GM19025 (cell line): ENCODE measurements at regions not wholly inside any gene's neighbourhood (a gene's known extent, or its start where the extent isn't known, plus 50 kb on each side); places are given as distances from the start of the nearest gene placed in this dataset.
"Not testable (repeated sequence)": the region's sequence is repeated elsewhere in the genome, so short reads cannot be mapped to it uniquely, and the experiment has no call there.

ENCODE experiments used
- ATAC-seq: cut with Tn5 transposase; IDR thresholded peaks from one replicate; pipeline ENCODE4 v1.9.1; 2021; ENCODE audit warnings: mild to moderate bottlenecking, low read depth, moderate library complexity; ENCODE audit not compliant: unreplicated experiment

DNA sequence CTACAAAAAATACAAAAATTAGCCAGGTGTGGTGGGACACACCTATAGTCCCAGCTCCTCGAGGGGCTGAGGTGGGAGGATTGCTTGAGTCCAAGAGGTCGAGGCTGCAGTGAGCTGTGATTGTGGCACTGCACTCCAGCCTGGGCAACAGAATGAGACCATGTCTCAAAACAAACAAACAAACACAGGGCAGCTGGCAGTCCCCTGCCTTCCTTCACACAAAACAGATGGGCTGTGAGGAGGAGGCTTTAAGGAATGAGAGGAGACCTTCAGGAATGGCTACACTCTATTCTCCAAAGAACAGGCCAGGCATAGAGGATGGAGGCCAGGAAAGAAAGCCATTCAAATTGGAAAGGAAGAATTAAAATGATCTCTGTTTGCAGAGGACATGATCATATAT lies 65.6 kb upstream of the MAML3 start:
- no peak for ATAC-seq

DNA sequence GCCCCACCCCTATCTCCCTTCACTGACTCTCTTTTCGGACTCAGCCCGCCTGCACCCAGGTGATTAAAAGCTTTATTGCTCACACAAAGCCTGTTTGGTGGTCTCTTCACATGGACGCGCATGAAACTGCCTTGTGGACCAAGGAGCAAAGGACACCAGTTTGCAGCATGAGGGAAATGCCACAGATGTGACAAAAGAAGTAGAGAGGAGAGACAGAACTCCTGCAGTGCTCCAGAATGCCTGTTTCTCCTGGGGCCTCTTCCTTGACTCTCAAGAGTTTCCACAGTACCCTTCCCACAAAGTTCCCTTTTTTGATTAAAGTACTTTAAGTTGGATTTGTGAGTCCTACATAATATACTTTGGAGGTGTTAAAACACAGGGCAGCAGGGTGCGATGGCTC lies 65.1 kb upstream of the MAML3 start:
- not testable (repeated sequence) for ATAC-seq

DNA sequence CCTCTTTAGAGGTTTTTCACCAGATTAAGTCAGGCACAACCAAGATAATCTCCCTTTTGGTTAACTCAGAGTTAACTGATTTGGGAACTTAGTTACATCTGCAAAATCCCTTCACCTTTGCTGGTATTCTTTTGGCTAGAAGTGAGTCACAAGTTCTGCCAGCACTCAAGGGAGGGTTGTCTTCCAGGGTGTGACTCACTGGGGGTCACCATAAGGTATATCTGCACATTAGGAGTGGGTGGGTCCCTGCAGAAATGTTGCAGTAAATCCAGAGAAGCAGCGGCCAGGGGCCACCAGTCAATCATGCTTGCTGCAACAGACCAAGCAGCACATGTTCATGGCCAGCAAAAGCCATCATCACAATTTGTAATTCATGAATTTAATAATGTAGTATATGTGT lies 59.8 kb upstream of the MAML3 start:
- ATAC-seq: no peak

DNA sequence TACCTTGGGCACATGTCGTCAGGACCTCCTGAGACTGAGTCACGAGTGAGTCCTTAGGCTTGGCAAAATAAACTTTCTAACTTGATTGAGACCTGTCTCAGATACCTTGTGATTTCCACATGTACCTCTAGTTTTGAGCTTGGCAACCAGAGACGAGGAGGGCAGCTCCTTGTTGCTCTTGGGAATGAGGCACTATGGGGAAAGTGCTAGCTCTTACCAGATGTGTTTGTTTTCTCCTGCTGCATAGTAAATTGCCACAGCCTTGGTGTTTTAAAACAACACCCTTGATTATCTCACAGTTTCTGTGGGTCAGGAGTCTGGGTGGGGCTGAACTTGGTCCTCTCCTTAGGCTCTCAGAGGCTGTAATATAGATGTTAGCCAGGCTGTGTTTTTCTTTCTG lies 59.1 kb upstream of the MAML3 start:
- ATAC-seq: no peak

DNA sequence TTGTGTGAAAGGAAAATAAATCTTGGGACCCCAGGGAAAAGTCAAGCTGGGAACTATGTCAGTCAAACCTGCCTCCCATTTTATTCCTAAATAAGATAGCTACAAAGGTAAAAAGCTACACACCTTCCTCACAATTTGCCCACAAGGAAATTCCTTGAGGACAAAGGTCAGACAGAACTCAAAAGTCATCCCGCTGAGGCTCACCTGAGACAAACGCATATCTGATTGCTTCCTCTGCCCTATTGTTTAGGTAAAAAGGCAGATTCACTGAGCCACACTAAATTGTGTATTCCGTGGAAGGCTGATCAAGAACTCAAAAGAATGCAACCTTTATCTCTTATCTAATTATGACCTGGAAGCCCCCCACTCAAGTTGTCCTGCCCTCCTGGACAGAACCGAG lies 58.7 kb upstream of the MAML3 start:
- ATAC-seq: no peak

DNA sequence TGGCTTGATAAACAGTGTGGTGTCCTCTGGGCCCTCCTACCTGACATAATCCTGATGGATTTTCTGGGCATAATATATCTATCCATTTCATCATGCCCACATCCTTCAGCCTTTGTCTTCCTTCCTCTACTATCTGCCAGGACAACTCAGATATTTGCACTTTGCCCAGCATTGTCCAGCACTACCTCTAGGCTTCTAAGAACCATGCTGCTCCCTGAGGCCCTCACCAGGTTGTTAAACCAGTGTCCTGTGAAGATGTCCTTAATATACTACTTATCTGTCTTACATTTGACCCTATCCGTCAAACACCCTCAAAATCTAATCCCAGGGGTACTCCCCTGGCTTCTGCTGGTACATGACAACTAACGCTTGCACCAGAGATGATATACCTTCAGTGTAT lies 58.2 kb upstream of the MAML3 start:
- ATAC-seq: no peak

DNA sequence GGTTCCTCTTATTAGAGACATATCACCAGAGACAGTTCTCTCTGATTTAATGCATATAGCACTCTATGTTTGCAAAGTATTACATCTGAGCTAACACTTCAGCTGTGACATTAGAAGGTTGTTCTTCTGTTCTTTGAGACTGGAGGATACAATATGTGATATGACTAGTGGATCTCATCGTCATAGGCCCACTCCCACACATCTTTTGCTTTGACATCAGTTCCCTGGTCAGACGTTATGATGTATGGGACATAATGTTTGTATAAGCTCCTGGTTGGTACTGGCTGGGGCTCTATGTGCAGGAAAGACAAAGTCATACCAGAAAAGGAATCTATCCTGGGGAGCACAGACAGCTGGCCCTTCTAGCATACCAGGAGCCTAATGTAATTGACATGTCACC lies 57.7 kb upstream of the MAML3 start:
- no peak for ATAC-seq

DNA sequence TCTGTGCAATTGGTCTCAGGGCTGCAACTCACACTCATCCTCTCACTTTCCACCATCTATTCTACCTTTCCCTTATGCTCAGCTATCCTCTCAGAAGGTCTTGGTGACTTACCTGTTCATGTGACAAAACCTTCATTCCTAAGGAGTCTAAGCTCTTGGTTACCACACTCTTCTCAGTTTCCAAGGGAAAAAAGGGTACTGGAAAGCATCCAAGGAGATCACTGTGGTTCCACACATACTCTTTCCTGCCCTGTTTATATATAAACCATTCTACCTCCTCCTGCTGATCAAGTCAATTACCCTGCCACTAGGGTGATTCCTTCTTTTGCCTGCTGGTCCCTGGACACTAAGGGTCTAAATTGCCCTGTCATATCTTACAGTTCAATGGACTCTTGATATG lies 57.2 kb upstream of the MAML3 start:
- no peak for ATAC-seq

DNA sequence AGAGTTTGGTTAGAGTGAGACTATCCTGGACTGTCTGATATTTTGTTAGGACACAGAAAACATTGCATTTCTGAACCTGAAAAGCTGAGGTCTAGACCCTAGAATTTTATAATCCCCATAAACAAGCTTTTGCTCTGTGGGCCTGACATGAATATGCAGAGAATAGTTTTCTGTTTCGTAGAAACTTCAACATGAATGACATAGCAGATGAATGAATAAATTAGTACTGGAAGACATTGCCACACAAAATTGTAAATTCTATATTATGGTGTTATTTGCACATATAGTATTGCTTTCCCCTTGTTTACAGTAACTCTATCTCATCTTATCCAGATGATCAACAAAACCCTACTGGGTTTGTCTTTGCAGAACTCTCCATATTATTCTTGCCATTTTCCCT lies 54.9 kb upstream of the MAML3 start:
- no peak for ATAC-seq
